Keratinocyte (primary cell): ENCODE measurements at regions not wholly inside any gene's neighbourhood (a gene's known extent, or its start where the extent isn't known, plus 50 kb on each side); places are given as distances from the start of the nearest gene placed in this dataset.

Experiments
- DNase-seq: peaks from one replicate; pipeline ENCODE4 v3.0.0-alpha.2; 2011; ENCODE audit warnings: low read depth, missing footprints, low spot score
- FAIRE-seq: peaks from 2 replicates; lab custom pipeline; 2011; peaks lifted over from hg19 to GRCh38; lab: Jason Lieb, UNC
- H2AFZ ChIP-seq: 2 replicates; pipeline ENCODE4 v1.6.0; 2012; ENCODE audit warnings: low read length, control low read depth, inconsistent platforms; ENCODE audit not compliant: control insufficient read depth
- H3K27ac ChIP-seq: 2 replicates; pipeline ENCODE4 v1.5.1; 2011; ENCODE audit warnings: low read length; ENCODE audit not compliant: control insufficient read depth, insufficient read depth
- H3K27me3 ChIP-seq: 3 replicates; pipeline ENCODE4 v1.6.0; 2011; ENCODE audit warnings: low read length; ENCODE audit not compliant: control insufficient read depth, insufficient read depth; ENCODE audit errors: extremely low read depth
- H3K36me3 ChIP-seq, 2 experiments: 2 replicates in 1 of 2; 3 replicates in 1 of 2; pipeline ENCODE4 v1.5.1; 2011; ENCODE audit warnings: low read length in 2 of 2, mild to moderate bottlenecking in 1 of 2; ENCODE audit not compliant: control insufficient read depth in 2 of 2, insufficient read depth in 2 of 2; ENCODE audit errors: extremely low read depth in 1 of 2
- H3K4me1 ChIP-seq: 3 replicates; pipeline ENCODE4 v1.5.1; 2011; ENCODE audit warnings: low read length; ENCODE audit not compliant: control insufficient read depth, insufficient read depth; ENCODE audit errors: extremely low read depth
- H3K4me2 ChIP-seq: 3 replicates; pipeline ENCODE4 v1.6.0; 2011; ENCODE audit warnings: low read depth, low read length; ENCODE audit not compliant: control insufficient read depth, insufficient read depth; ENCODE audit errors: extremely low read depth
- H3K4me3 ChIP-seq, 3 experiments: fragments of 200-600 bp in 1 of 3; sonication (generic) in 1 of 3; 2 replicates in 2 of 3; 3 replicates in 1 of 3; pipeline ENCODE4 v1.5.1; 2011 to 2016; ENCODE audit warnings: low read length in 3 of 3, mild to moderate bottlenecking in 3 of 3, control low read depth in 2 of 3, inconsistent platforms in 1 of 3, low read depth in 1 of 3, mixed read lengths in 1 of 3, mixed run types in 1 of 3, moderate library complexity in 1 of 3; ENCODE audit not compliant: control insufficient read depth in 2 of 3, insufficient read depth in 2 of 3; ENCODE audit errors: extremely low read depth in 1 of 3
- H3K79me2 ChIP-seq: 2 replicates; pipeline ENCODE4 v1.6.0; 2012; ENCODE audit warnings: low read length; ENCODE audit not compliant: control insufficient read depth, insufficient read depth
- H3K9ac ChIP-seq: 3 replicates; pipeline ENCODE4 v1.6.0; 2011; ENCODE audit warnings: low read length; ENCODE audit not compliant: control insufficient read depth, insufficient read depth; ENCODE audit errors: extremely low read depth
- H3K9me1 ChIP-seq: 3 replicates; pipeline ENCODE4 v1.6.0; 2011; ENCODE audit warnings: low read length; ENCODE audit not compliant: control insufficient read depth, insufficient read depth; ENCODE audit errors: extremely low read depth
- H3K9me3 ChIP-seq: 2 replicates; pipeline ENCODE4 v1.5.1; 2012; ENCODE audit warnings: low read depth, low read length; ENCODE audit not compliant: control insufficient read depth
- H4K20me1 ChIP-seq: 3 replicates; pipeline ENCODE4 v1.6.0; 2011; ENCODE audit warnings: low read length; ENCODE audit not compliant: control insufficient read depth, insufficient read depth; ENCODE audit errors: extremely low read depth
- EZH2 ChIP-seq: IDR thresholded peaks from one replicate; pipeline ENCODE4 v1.6.1; 2012; ENCODE audit warnings: inconsistent platforms, mild to moderate bottlenecking, low read length, moderate library complexity
- dilution Hi-C: fragments of 300-500 bp; cut with MboI; formaldehyde crosslinking; loops from one replicate; pipeline ENCODE4 v1.7.0; 2020; ENCODE audit warnings: low sequenced_read_pairs; ENCODE audit not compliant: extremely low pct_ligation_motif_present
- TF ChIP-seq, protein P1 (sequence below), 3 experiments: IDR thresholded peaks in 1 of 3; conservative IDR thresholded peaks in 1 of 3; optimal IDR thresholded peaks in 1 of 3; 2 replicates in 2 of 3; 3 replicates in 1 of 3; pipeline versions ENCODE3 to v1.5.1; 2011; ENCODE audit warnings: low read length in 3 of 3, mild to moderate bottlenecking in 3 of 3, moderate library complexity in 2 of 3, control low read depth in 1 of 3, inconsistent platforms in 1 of 3; ENCODE audit not compliant: insufficient read depth in 2 of 3; ENCODE audit errors: extremely low read depth in 1 of 3

DNA sequence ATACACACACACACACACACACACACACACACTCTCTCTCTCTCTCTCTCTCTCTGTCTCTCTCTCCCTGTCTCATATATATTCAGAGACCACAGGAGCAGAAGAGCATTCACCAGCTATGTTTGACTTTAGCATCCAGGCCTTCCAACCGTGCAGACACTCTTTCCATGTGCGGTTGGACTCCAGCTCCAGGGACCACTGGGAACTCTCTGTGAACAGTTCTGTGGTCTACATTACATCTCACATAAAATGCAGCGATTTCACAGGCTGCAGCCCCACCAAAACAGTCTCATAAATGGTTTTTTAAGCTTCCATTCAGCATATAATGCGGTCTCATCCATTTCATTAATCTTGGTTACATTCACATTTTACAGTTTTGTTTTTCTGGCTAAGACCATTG is 508.4 kb upstream of the SULF2 start:
- no peak for FAIRE-seq
- dilution Hi-C loops, result loop anchor here (10.0 to 25.0 kb wide), 2 partner anchors 279 to 506 kb away; partner anchors contain the start of gene SULF2
- Histone ChIP-seq H3K4me1 (peaks cover 24% of the 10 kb centered on the region), H3K4me2 (no peak overlapping the region), H3K9me3 (no peaks in the 10 kb centered on the region), H3K27me3 (peaks cover 3% of the 10 kb centered on the region), H4K20me1 (no peaks in the 10 kb centered on the region), H2AFZ (no peak overlapping the region), H3K4me3 (no peak overlapping the region), H3K79me2 (no peaks in the 10 kb centered on the region), H3K27ac (no peak overlapping the region), H3K36me3 (no peaks in the 10 kb centered on the region), H3K9me1 (no peaks in the 10 kb centered on the region), H3K9ac (no peak overlapping the region)
- TF ChIP-seq, protein P1, sequence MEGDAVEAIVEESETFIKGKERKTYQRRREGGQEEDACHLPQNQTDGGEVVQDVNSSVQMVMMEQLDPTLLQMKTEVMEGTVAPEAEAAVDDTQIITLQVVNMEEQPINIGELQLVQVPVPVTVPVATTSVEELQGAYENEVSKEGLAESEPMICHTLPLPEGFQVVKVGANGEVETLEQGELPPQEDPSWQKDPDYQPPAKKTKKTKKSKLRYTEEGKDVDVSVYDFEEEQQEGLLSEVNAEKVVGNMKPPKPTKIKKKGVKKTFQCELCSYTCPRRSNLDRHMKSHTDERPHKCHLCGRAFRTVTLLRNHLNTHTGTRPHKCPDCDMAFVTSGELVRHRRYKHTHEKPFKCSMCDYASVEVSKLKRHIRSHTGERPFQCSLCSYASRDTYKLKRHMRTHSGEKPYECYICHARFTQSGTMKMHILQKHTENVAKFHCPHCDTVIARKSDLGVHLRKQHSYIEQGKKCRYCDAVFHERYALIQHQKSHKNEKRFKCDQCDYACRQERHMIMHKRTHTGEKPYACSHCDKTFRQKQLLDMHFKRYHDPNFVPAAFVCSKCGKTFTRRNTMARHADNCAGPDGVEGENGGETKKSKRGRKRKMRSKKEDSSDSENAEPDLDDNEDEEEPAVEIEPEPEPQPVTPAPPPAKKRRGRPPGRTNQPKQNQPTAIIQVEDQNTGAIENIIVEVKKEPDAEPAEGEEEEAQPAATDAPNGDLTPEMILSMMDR (optimal IDR thresholded peaks at IDR 0.05 in 1 of 3, IDR thresholded peaks at IDR 0.05 in 1 of 3, conservative IDR thresholded peaks at IDR 0.05 in 1 of 3; ENCODE audit: extremely low read depth in 1 of 3, insufficient read depth in 2 of 3, low read length in 3 of 3), result no peak
- no peak for TF ChIP-seq EZH2
- no peak for DNase-seq

DNA sequence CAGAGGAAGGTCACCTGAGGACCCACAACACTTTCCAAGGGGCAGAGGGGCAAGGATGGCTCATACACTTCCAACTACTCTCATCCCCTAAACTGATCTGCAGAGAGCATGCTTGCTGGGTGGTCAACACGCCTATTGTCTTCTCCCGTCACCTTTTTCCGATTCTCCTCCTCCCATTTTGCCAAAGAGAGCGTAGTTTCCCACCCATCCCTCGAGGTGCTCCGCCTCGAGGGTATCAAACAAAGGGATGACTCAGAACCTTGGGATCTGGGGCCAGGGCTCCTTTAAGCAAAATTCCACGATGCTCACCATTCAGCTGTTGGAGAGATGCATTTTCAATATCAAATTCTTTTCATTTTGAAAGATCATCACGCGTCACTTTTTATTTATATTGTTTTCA is 507.5 kb upstream of the SULF2 start:
- DNase-seq (no peak), FAIRE-seq (no peak)
- Histone ChIP-seq H3K36me3 (no peaks in the 10 kb centered on the region), H3K27ac (no peak overlapping the region), H3K4me3 (no peak overlapping the region), H2AFZ (no peak overlapping the region), H3K27me3 (peaks cover 3% of the 10 kb centered on the region), H3K9ac (no peak overlapping the region), H3K4me2 (no peak overlapping the region), H3K9me3 (no peaks in the 10 kb centered on the region), H3K4me1 (peaks cover 21% of the 10 kb centered on the region), H3K9me1 (no peaks in the 10 kb centered on the region), H4K20me1 (no peaks in the 10 kb centered on the region), H3K79me2 (no peaks in the 10 kb centered on the region)
- dilution Hi-C loops, result loop anchor here (10.0 to 25.0 kb wide), 2 partner anchors 278 to 506 kb away; partner anchors contain the start of gene SULF2
- TF ChIP-seq, protein P1 (optimal IDR thresholded peaks at IDR 0.05 in 1 of 3, IDR thresholded peaks at IDR 0.05 in 1 of 3, conservative IDR thresholded peaks at IDR 0.05 in 1 of 3; ENCODE audit: extremely low read depth in 1 of 3, insufficient read depth in 2 of 3, low read length in 3 of 3), result no peak
- no peak for TF ChIP-seq EZH2
